Thyroid gland (tissue), 4 donors: ENCODE measurements at regions not wholly inside any gene's neighbourhood (a gene's known extent, or its start where the extent isn't known, plus 50 kb on each side); places are given as distances from the start of the nearest gene placed in this dataset.

Experiments
- POLR2A ChIP-seq, 2 donors: fragments of 450-650 bp; IDR thresholded peaks; one replicate each; pipeline ENCODE4 v1.6.1; 2017; ENCODE audit warnings: antibody characterized with exemption in 2 of 2, mild to moderate bottlenecking in 2 of 2, moderate library complexity in 1 of 2
- TF ChIP-seq, protein P1 (sequence below), 6 experiments: fragments of 200-600 bp in 3 of 6; fragments of 450-650 bp in 3 of 6; sonication (generic) in 3 of 6; IDR thresholded peaks; one replicate each; pipeline ENCODE4 v1.5.1; 2016 to 2019; ENCODE audit warnings: antibody characterized with exemption in 6 of 6, mild to moderate bottlenecking in 2 of 6, inconsistent platforms in 1 of 6, moderate library complexity in 1 of 6

DNA sequence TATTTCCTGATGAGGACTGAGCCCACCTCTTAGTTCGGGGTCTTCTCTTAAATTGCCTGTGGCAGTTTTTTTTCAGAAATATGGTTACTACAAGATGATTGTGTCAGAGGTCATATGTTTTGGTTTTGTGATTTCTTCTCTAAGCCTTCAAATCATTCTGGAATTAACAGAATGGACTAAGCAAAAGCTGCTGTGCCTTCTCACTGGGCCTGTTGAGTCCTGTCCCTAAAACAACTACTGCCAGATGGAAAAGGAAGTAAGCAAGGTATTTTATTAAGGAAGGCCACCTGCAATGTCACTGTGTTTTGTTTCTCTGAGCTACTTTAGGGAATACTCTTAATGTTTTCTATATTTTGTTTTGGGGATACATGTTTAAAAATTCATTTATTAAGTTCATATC is 470.8 kb downstream of the PCDH20 start:
- TF ChIP-seq, protein P1, sequence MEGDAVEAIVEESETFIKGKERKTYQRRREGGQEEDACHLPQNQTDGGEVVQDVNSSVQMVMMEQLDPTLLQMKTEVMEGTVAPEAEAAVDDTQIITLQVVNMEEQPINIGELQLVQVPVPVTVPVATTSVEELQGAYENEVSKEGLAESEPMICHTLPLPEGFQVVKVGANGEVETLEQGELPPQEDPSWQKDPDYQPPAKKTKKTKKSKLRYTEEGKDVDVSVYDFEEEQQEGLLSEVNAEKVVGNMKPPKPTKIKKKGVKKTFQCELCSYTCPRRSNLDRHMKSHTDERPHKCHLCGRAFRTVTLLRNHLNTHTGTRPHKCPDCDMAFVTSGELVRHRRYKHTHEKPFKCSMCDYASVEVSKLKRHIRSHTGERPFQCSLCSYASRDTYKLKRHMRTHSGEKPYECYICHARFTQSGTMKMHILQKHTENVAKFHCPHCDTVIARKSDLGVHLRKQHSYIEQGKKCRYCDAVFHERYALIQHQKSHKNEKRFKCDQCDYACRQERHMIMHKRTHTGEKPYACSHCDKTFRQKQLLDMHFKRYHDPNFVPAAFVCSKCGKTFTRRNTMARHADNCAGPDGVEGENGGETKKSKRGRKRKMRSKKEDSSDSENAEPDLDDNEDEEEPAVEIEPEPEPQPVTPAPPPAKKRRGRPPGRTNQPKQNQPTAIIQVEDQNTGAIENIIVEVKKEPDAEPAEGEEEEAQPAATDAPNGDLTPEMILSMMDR (IDR thresholded peaks at IDR 0.05): no peak
- TF ChIP-seq POLR2A (IDR thresholded peaks at IDR 0.05): no peak
